IMR-90 (cell line): ENCODE measurements at regions not wholly inside any gene's neighbourhood (a gene's known extent, or its start where the extent isn't known, plus 50 kb on each side); places are given as distances from the start of the nearest gene placed in this dataset.

ENCODE experiments used
- ATAC-seq: fragments of 200-7000 bp; cut with Tn5 transposase; 2 replicates; pipeline ENCODE4 v1.9.1; 2020; ENCODE audit warnings: low read depth, mild to moderate bottlenecking, moderate library complexity
- BruUV-seq: library from RNA; stranded (reverse); fragments of 400-500 nt; replicated peaks from 2 replicates; lab custom pipeline; 2021; lab: Mats Ljungman, UMichigan
- CTCF ChIA-PET: fragments of 300-600 bp; formaldehyde crosslinking; extraction: SDS; loops from one replicate; lab custom pipeline; 2021; ENCODE audit warnings: antibody characterized with exemption; lab: Yijun Ruan, JAX
- POLR2A ChIA-PET: fragments of 300-600 bp; sonication (Branson Sonifier 250); formaldehyde crosslinking; loops from one replicate; lab custom pipeline; 2022; ENCODE audit warnings: antibody characterized with exemption; ENCODE audit not compliant: unreplicated experiment; lab: Charles Lee
- DNase-seq: peaks from one replicate; pipeline ENCODE4 v3.0.0; 2013
- H2AFZ ChIP-seq: replicated peaks from 2 replicates; pipeline ENCODE3; 2013; ENCODE audit warnings: low read length, mild to moderate bottlenecking; ENCODE audit not compliant: poor library complexity
- H2AK5ac ChIP-seq: 2 replicates; pipeline ENCODE4 v1.6.1; 2013; ENCODE audit warnings: low read depth, low read length, inconsistent platforms
- H2AK9ac ChIP-seq: replicated peaks from 2 replicates; pipeline ENCODE3; 2013; ENCODE audit warnings: mild to moderate bottlenecking, low read depth, low read length, moderate library complexity; ENCODE audit not compliant: poor library complexity
- H2BK120ac ChIP-seq: 2 replicates; pipeline ENCODE4 v1.6.1; 2013; ENCODE audit warnings: low read depth, low read length, inconsistent platforms
- H2BK15ac ChIP-seq: 3 replicates; pipeline ENCODE4 v1.6.1; 2013; ENCODE audit warnings: low read depth, low read length, inconsistent platforms
- H2BK20ac ChIP-seq: 2 replicates; pipeline ENCODE4 v1.6.1; 2013; ENCODE audit warnings: low read depth, mild to moderate bottlenecking, inconsistent platforms, low read length, moderate library complexity
- H2BK5ac ChIP-seq: 2 replicates; pipeline ENCODE4 v1.6.1; 2013; ENCODE audit warnings: mild to moderate bottlenecking, low read depth, low read length, inconsistent platforms; ENCODE audit not compliant: poor library complexity, severe bottlenecking
- H3K14ac ChIP-seq: replicated peaks from 2 replicates; pipeline ENCODE4 v1.6.1; 2013; ENCODE audit warnings: low read depth, low read length, inconsistent platforms
- H3K18ac ChIP-seq: 2 replicates; pipeline ENCODE4 v1.6.1; 2013; ENCODE audit warnings: low read depth, low read length, control low read depth
- H3K23ac ChIP-seq: 2 replicates; pipeline ENCODE4 v1.6.1; 2013; ENCODE audit warnings: low read depth, low read length, inconsistent platforms
- H3K27ac ChIP-seq: 2 replicates; pipeline ENCODE4 v1.5.1; 2013; ENCODE audit warnings: mild to moderate bottlenecking, control low read depth, low read length; ENCODE audit not compliant: insufficient read depth
- H3K27me3 ChIP-seq: 2 replicates; pipeline ENCODE4 v1.6.1; 2013; ENCODE audit warnings: low read length; ENCODE audit not compliant: control insufficient read depth, insufficient read depth
- H3K36me3 ChIP-seq: 2 replicates; pipeline ENCODE4 v1.6.1; 2013; ENCODE audit warnings: low read length, mixed read lengths; ENCODE audit not compliant: control insufficient read depth, insufficient read depth
- H3K4ac ChIP-seq: 2 replicates; pipeline ENCODE4 v1.6.1; 2013; ENCODE audit warnings: low read depth, low read length, inconsistent platforms
- H3K4me1 ChIP-seq: 2 replicates; pipeline ENCODE4 v1.6.1; 2013; ENCODE audit warnings: low read length, mixed read lengths; ENCODE audit not compliant: control insufficient read depth, insufficient read depth
- H3K4me2 ChIP-seq: 2 replicates; pipeline ENCODE4 v1.6.1; 2013; ENCODE audit warnings: low read depth, mild to moderate bottlenecking, control low read depth, low read length, moderate library complexity
- H3K4me3 ChIP-seq: 2 replicates; pipeline ENCODE4 v1.5.1; 2013; ENCODE audit warnings: low read depth, mild to moderate bottlenecking, control low read depth, low read length, moderate library complexity; ENCODE audit not compliant: insufficient read depth
- H3K56ac ChIP-seq: 2 replicates; pipeline ENCODE4 v1.6.1; 2013; ENCODE audit warnings: low read length, inconsistent platforms; ENCODE audit not compliant: insufficient read depth; ENCODE audit errors: extremely low read depth
- H3K79me1 ChIP-seq, 2 experiments: 2 replicates each; pipeline ENCODE4 v1.6.1; 2013; ENCODE audit warnings: low read length in 2 of 2, inconsistent platforms in 1 of 2, low read depth in 1 of 2
- H3K9ac ChIP-seq: 2 replicates; pipeline ENCODE4 v1.6.1; 2013; ENCODE audit warnings: low read depth, low read length, control low read depth
- H3K9me1 ChIP-seq: 2 replicates; pipeline ENCODE4 v1.6.1; 2013; ENCODE audit warnings: low read length, inconsistent platforms; ENCODE audit not compliant: insufficient read depth
- H3K9me3 ChIP-seq: 2 replicates; pipeline ENCODE4 v1.6.1; 2013; ENCODE audit warnings: low read length; ENCODE audit not compliant: control insufficient read depth, insufficient read depth
- H4K20me1 ChIP-seq: 2 replicates; pipeline ENCODE4 v1.6.1; 2013; ENCODE audit warnings: low read length, inconsistent platforms; ENCODE audit not compliant: insufficient read depth
- H4K5ac ChIP-seq: 2 replicates; pipeline ENCODE4 v1.6.1; 2013; ENCODE audit warnings: mild to moderate bottlenecking, low read depth, low read length, control low read depth
- H4K8ac ChIP-seq, 2 experiments: 2 replicates each; pipeline ENCODE4 v1.6.1; 2013; ENCODE audit warnings: low read depth in 2 of 2, low read length in 2 of 2, control low read depth in 1 of 2, inconsistent platforms in 1 of 2
- H4K91ac ChIP-seq: 2 replicates; pipeline ENCODE4 v1.6.1; 2013; ENCODE audit warnings: low read depth, low read length, inconsistent platforms; ENCODE audit not compliant: insufficient read depth
- CHD1 ChIP-seq: IDR thresholded peaks from 2 replicates; pipeline ENCODE4 v1.6.1; 2012; ENCODE audit warnings: low read depth, low read length, improper control_type of control experiment
- RCOR1 ChIP-seq: IDR thresholded peaks from 2 replicates; pipeline ENCODE4 v1.6.1; 2012; ENCODE audit warnings: mild to moderate bottlenecking, low read length, improper control_type of control experiment; ENCODE audit not compliant: insufficient replicate concordance
- WGBS, 2 experiments: methylation state at CpG; one replicate each; pipeline versions ENCODE4 v1.1.5 to v1.1.7; 2013; ENCODE audit warnings: missing lambda C conversion rate in 2 of 2; ENCODE audit not compliant: insufficient read length in 1 of 2; ENCODE audit errors: extremely low coverage in 2 of 2; 5-methylcytosine and 5-hydroxymethylcytosine counted together
- dilution Hi-C: fragments of 300-500 bp; cut with HindIII; formaldehyde crosslinking; loops from one replicate; pipeline ENCODE4 v1.14.3; 2018; ENCODE audit warnings: low sequenced_read_pairs; ENCODE audit not compliant: unreplicated experiment
- in situ Hi-C: fragments of 300-500 bp; cut with MboI; formaldehyde crosslinking; loops from 3 replicates; pipeline ENCODE4 v1.14.3; 2019; ENCODE audit warnings: low sequenced_read_pairs, inconsistent platforms, mixed read lengths
- intact Hi-C: fragments of 100-400 bp; cut with micrococcal nuclease; formaldehyde crosslinking; loops from 2 replicates; pipeline ENCODE4 v1.10.0; 2022

DNA sequence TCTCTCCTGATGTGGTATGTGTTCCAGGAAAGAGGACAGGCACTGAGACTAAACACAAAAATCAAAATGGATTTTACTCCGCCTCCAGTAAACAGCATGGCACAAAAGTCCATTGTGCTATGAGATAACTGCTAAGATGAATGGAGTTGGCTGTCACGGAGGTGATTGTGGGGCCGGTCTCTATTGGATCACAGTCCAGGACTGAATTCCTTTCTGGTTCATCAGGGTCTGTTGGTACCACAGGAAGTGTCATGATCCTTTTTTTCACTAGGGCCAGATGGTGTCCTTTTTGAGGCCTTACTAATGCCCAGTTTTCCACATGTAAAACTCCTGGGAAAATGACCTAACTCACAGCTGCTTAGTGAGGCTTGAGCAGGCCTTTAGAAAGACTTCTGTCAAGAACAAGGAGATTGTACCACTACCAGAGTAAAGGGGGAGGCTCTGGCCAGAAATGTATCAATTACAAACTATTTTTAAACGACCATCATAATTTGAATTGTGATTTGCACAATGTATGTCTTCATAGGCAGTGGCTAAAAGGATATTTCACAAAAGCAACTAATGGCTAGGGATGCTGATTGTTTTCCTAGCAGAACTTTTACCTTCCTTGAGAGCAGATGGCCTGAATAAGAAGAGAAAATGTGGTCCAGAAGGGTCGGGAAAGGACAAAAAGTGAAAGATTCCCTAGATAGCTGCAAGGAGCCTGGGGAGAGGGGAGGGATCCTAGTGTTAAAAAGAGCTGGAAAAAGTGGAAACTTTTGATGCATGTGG is 192.2 kb upstream of the POU3F2 start:
- ATAC-seq: no peak
- Histone ChIP-seq H2BK15ac (no peak overlapping the region), H3K9me1 (no peaks in the 10 kb centered on the region), H3K56ac (no peak overlapping the region), H3K4me1 (no peaks in the 10 kb centered on the region), H3K79me1 (no peaks in the 10 kb centered on the region), H3K27ac (no peak overlapping the region), H4K8ac (no peak overlapping the region), H2AFZ (no peak overlapping the region), H2AK9ac (no peak overlapping the region), H3K4me3 (no peak overlapping the region), H4K91ac (no peak overlapping the region), H2BK120ac (no peak overlapping the region), H2AK5ac (no peak overlapping the region), H3K9me3 (peaks cover 1% of the 10 kb centered on the region; the same call in 1 of the 2 replicates), H3K27me3 (no peaks in the 10 kb centered on the region), H3K9ac (no peak overlapping the region), H3K4me2 (no peak overlapping the region), H3K36me3 (no peaks in the 10 kb centered on the region), H2BK5ac (no peak overlapping the region), H3K14ac (no peak overlapping the region), H2BK20ac (no peak overlapping the region), H4K20me1 (no peaks in the 10 kb centered on the region), H3K18ac (no peak overlapping the region), H4K5ac (no peak overlapping the region), H3K23ac (no peak overlapping the region), H3K4ac (no peak overlapping the region)
- ChIA-PET CTCF (no interaction called here), POLR2A (no interaction called here)
- dilution Hi-C loops: no loop called here
- WGBS, 2 experiments: 0% methylated on average over 1 of the region's 5 CpGs; no CpG with 5 or more reads in 1 of the 2 experiments
- TF ChIP-seq RCOR1: no peak
- no peak for TF ChIP-seq CHD1
- in situ Hi-C loops: no loop called here
- no peak for DNase-seq
- intact Hi-C loops: no loop called here
- BruUV-seq: no TSS peak
